CD1c-positive myeloid dendritic cell (primary cell): ENCODE measurements at regions not wholly inside any gene's neighbourhood (a gene's known extent, or its start where the extent isn't known, plus 50 kb on each side); places are given as distances from the start of the nearest gene placed in this dataset.
"Not testable (repeated sequence)": the region's sequence is repeated elsewhere in the genome, so short reads cannot be mapped to it uniquely, and the experiment has no call there.

Experiments used
- DNase-seq: peaks from one replicate; pipeline ENCODE4 v3.0.0-alpha.2; 2016; ENCODE audit errors: extremely low spot score

DNA sequence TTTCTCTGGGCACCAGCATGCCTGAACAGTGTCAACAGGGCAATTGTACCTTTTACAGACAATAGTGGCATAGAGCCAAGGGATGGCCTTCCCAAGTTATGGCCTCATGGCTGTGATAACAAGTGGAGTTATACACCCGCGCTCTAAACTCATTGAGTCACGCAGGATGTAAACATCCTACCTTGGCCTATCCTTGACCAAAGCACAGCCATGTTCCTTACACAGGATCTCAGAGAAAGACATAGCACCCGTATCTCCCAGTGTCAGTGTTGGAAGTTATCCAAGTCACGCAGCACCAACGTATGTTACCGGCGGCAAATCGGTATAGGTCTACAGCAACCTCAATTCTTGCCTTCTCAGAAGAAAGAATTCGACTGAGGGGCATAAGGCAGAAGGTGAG, 1654.9 kb upstream of the LRRTM3 start:
- DNase-seq, result no peak

GRCh38 chr10:65273115-65273514, 1652.7 kb upstream of the LRRTM3 start:
- no peak for DNase-seq

DNA sequence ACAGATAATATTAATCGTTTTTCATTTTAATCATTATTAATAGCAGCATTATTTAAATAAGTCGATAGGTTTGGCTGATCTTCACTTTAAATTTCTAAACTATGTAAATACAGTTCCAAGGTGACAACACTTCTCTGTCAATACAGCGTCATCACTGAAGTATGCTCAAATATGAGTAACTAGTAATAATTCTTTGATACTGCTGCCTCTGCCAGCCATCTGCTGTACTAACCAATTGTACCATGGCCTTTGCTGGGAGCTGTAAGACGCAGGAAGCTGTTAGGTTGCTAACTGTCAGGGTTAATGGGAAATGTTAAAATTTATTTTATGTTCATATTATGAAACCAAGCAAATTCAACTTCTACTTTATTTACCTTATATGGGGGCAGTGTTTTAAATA, 1650.5 kb upstream of the LRRTM3 start:
- DNase-seq, result no peak

- DNase-seq, result no peak
Observed at GRCh38 chr10:65284495-65285041, 1641.3 kb upstream of the LRRTM3 start.

- DNase-seq, result not testable (repeated sequence)
Observed at GRCh38 chr10:65285726-65286125, 1640.1 kb upstream of the LRRTM3 start.

GRCh38 chr10:65291286-65291685, 1634.5 kb upstream of the LRRTM3 start:
- DNase-seq, result no peak

DNA sequence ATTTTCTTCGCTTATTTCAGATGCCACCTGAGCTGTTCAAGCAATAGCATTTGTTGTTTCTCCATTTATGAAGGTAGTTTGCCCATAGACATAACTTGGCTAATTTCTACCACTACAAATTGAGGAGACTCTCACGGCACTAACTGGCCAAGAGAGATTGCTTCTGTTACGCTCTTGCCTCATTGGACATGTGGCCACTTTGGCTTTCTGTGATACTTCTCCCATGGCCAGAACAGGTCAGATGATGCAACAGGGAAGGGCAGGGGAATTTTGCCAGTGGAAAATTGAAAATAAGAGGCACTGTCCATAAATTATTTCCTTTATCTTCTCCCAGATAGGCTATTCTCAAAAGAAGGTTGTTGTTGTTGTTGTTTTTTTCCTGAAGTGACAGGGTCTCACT, 1633.3 kb upstream of the LRRTM3 start:
- DNase-seq, result no peak

GRCh38 chr10:65294329-65294728, 1631.5 kb upstream of the LRRTM3 start:
- no peak for DNase-seq

DNA sequence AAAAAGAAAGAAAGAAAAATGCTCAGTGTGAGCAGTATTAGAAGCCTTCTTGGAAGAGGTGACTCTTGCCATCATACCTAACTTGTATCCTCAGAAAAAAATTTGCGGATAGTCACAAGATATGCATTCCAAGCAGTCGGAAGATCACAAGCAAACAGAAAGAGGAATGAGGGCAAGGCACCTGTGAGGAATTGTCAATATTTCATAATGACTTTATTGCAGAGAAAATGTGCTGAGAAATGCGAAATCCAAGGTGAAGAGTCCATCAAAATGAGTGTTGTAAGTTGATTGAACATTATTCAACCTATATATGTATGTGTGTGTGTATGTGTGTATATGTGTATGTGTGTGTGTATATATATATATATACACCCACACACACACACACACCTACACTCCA, 1624.7 kb upstream of the LRRTM3 start:
- DNase-seq, result no peak

DNA sequence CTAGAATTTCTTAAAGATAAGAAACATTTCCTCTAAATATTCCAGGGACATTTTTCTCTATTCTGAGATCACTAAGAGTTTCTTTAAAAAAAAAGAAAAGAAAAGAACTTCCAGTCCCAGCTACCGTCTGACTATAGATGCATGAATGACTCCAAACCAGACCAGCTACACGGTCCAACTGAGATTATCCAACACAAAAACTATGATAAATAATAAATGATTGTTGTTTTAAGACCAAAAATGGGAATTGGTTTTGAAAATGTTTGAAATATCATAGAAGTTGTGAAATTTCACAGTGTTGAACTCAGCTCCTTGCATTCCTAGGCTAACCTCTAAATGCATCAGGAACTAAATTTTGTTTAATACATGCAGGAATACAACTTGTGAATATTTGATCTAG, 1619.6 kb upstream of the LRRTM3 start:
- no peak for DNase-seq

GRCh38 chr10:65312876-65313275, 1613.0 kb upstream of the LRRTM3 start:
- no peak for DNase-seq

- DNase-seq, result no peak
Observed at GRCh38 chr10:65313406-65313805, 1612.4 kb upstream of the LRRTM3 start.

GRCh38 chr10:65314253-65314652, 1611.6 kb upstream of the LRRTM3 start:
- DNase-seq, result no peak

GRCh38 chr10:65319493-65319892, 1606.3 kb upstream of the LRRTM3 start:
- no peak for DNase-seq

DNA sequence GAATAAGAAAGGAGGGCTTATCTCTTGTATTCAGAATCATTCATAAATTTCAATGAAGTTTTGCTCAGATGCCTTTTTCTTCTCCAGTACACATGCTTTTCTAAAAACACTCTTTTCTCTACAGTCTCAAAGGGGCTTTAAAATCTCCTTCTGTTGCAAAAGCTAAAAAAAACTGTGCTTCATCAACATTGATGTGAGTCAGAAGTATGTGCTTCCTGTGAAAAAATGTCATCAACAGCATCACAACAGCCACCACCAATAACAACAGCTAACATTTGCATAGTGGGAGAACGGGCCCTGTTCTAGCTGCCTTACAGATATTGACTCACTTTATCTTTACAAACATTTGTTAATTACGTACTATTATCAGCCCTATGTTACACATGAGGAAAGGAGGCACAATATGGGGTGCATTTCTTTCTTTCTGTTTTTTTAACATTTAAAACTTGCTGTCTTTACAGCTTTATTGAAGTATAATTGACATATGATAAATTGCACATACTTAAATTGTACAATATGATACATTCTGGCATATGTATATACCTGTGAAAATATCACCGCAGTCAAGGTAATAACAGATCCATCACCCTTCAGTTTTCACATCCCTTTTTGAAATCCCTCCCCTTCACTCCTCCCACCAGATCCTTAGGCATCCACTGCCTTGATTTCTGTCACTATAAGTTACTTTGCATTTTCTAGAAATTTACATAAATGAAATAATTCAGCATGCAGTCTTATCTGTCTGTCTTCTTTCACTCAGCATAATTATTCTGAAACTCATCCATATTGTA, 1605.4 kb upstream of the LRRTM3 start:
- DNase-seq, result no peak

DNA sequence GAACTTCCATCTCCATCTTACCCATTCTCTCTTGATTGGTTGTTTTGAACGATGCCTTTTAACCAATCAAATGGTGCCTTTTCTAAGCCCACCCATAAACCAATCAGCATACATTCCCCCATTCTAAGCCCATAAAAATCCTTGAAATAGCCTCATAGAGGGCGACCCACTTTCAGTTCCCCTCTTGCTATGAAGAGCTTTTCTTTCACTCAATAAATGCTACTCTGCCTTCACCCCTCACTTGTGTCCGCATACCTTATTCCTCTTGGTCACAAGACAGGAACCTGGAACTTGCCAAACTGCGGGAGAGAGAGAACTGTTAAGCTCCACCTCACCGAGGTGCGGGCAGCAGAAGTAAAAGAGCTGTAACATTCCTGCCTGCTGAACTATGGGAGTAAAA, 1602.0 kb upstream of the LRRTM3 start:
- DNase-seq, result no peak

- DNase-seq, result no peak
Observed at GRCh38 chr10:65325913-65326312, 1599.9 kb upstream of the LRRTM3 start.

GRCh38 chr10:65328486-65328885, 1597.3 kb upstream of the LRRTM3 start:
- DNase-seq, result no peak

DNA sequence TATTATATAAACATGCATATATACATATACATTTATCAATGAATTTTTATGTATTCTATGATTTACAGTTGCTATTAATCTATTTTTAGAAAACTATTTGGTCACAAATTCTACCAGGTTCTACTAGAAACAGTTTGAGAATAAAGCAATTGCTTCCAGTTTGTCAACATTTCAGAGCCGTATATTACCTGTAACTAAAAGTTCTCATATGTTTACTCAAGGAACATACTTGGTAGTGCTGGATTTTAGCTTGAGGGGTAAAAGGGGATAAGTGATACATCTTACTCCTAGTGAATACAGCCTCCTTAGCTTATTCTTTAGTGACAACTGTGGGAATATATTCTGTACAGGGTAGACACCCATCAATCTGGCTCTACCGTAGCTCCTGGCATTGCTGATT, 1590.5 kb upstream of the LRRTM3 start:
- no peak for DNase-seq

DNA sequence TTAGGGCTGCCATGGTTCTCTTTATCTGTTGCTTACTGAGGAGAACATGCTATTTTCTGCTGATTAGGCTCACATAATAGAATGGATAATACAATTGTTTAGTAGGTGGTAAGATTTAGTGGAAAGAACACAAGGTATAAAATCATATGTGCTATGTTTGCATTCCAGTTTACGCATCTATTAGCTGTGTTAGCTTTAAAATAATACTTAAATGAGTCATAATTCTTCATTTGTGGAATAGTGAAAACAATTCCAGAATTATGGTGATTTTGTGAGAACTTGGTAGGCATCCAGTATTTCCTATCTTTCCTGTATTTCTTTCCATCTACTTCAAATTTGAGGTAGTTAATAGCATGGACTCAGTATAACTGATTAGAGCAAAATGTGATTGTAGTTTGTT, 1585.5 kb upstream of the LRRTM3 start:
- no peak for DNase-seq

GRCh38 chr10:65341323-65341925, 1584.4 kb upstream of the LRRTM3 start:
- peak; percentile 1 for DNase-seq

GRCh38 chr10:65342245-65342644, 1583.6 kb upstream of the LRRTM3 start:
- no peak for DNase-seq

DNA sequence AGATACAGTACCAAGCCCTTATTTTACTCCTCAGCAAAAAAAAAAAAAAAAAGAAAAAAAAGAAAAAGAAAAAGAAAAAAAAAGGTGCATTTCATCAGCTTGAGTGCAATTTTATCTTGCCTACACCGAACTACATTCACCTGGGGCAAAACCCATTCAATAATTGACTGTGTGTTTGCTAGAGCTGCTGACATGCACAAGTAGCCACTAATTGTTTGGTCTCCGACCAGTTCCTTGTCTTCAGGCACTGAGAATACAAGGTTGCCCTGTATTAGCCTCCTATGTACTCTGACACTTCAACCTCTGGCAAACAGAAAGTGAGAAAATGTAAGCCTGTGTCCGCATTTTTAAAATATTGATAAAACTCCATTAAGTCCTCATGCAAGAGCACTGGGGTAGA, 1579.4 kb upstream of the LRRTM3 start:
- no peak for DNase-seq
